CD4-positive, alpha-beta memory T cell (primary cell): ENCODE measurements at regions not wholly inside any gene's neighbourhood (a gene's known extent, or its start where the extent isn't known, plus 50 kb on each side); places are given as distances from the start of the nearest gene placed in this dataset.

ENCODE experiments used
- CTCF ChIA-PET: fragments of 350-600 bp; sonication (Branson Sonifier 250); formaldehyde crosslinking; loops from one replicate; lab custom pipeline; 2021; ENCODE audit warnings: inconsistent platforms; ENCODE audit not compliant: partially characterized antibody; lab: Charles Lee
- POLR2A ChIA-PET: fragments of 350-600 bp; sonication (Branson Sonifier 250); formaldehyde crosslinking; loops from one replicate; lab custom pipeline; 2021; ENCODE audit not compliant: partially characterized antibody; lab: Charles Lee
- DNase-seq, 5 donors: peaks; one replicate each; pipeline versions ENCODE4 v3.0.0 to v3.0.0-alpha.2; 2020 to 2022; ENCODE audit warnings: mixed read lengths in 1 of 5
- H3K27ac ChIP-seq: one replicate; pipeline ENCODE4 v1.7.0; 2013; ENCODE audit warnings: low read depth, low read length
- H3K27me3 ChIP-seq: 2 replicates; pipeline ENCODE4 v1.7.0; 2013; ENCODE audit warnings: mild to moderate bottlenecking, low read length, moderate library complexity; ENCODE audit not compliant: insufficient read depth
- H3K36me3 ChIP-seq: 2 replicates; pipeline ENCODE4 v1.7.0; 2013; ENCODE audit warnings: mild to moderate bottlenecking, low read length, moderate library complexity; ENCODE audit not compliant: insufficient read depth
- H3K4me1 ChIP-seq: 2 replicates; pipeline ENCODE4 v1.7.0; 2013; ENCODE audit warnings: mild to moderate bottlenecking, low read length, moderate library complexity; ENCODE audit not compliant: insufficient read depth
- H3K4me3 ChIP-seq, 2 donors: one replicate each; pipeline ENCODE4 v1.7.0; 2013; ENCODE audit warnings: low read length in 2 of 2, mild to moderate bottlenecking in 1 of 2
- H3K9me3 ChIP-seq, 2 donors: one replicate each; pipeline ENCODE4 v1.7.0; 2013; ENCODE audit warnings: low read length in 2 of 2, control low read depth in 1 of 2; ENCODE audit not compliant: control insufficient read depth in 1 of 2
- H3K27ac Mint-ChIP-seq, 7 donors: one replicate each; pipeline ENCODE4 v1.8.0; 2020 to 2021; ENCODE audit warnings: mixed read lengths in 7 of 7, mild to moderate bottlenecking in 6 of 7, inconsistent platforms in 3 of 7, moderate library complexity in 3 of 7
- H3K27me3 Mint-ChIP-seq, 2 donors: one replicate each; pipeline ENCODE4 v1.8.0; 2020 to 2021; ENCODE audit warnings: mixed read lengths in 2 of 2
- H3K36me3 Mint-ChIP-seq, 2 donors: one replicate each; pipeline ENCODE4 v1.8.0; 2020 to 2021; ENCODE audit warnings: mixed read lengths in 2 of 2, inconsistent platforms in 1 of 2, mild to moderate bottlenecking in 1 of 2
- H3K4me1 Mint-ChIP-seq, 4 donors: one replicate each; pipeline ENCODE4 v1.8.0; 2020 to 2021; ENCODE audit warnings: mixed read lengths in 4 of 4, mild to moderate bottlenecking in 1 of 4
- H3K4me3 Mint-ChIP-seq, 8 donors: one replicate each; pipeline ENCODE4 v1.8.0; 2020 to 2021; ENCODE audit warnings: mixed read lengths in 8 of 8, mild to moderate bottlenecking in 7 of 8, moderate library complexity in 6 of 8, inconsistent platforms in 3 of 8
- H3K9me3 Mint-ChIP-seq, 8 donors: one replicate each; pipeline ENCODE4 v1.8.0; 2020 to 2021; ENCODE audit warnings: mixed read lengths in 8 of 8, mild to moderate bottlenecking in 5 of 8, inconsistent platforms in 3 of 8, moderate library complexity in 1 of 8
- intact Hi-C: fragments of 100-400 bp; cut with micrococcal nuclease; formaldehyde crosslinking; loops from one replicate; pipeline ENCODE4 v1.15.1; 2023

DNA sequence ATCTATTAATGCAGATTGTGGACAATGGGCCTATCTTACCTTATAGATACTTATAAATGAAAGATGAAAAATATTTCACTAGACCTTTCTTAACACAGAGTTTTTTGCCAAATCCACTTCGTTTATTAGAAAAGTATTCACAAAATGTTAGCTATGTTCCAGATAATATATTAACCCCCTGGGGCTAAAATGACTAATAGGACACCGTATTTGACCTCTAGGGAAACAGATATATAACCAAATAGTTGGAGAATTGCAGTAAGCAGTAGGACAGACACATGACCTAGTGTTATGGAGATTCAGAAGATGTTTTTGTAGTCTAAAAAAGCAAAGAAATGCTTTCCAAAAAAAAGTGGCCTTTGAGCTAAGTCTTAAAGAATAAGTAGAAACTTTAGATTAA, 106.9 kb downstream of the SEC16B start:
- H3K27ac ChIP-seq, result no peak overlapping the region
- ChIA-PET POLR2A (no interaction called here), CTCF (no interaction called here)
- Mint-ChIP-seq H3K4me3 (no peak overlapping the region), H3K27ac (peak overlapping the region in 1 of 7 donors; percentile 25), H3K9me3 (peaks cover 0 to 9% (median 2%) of the 10 kb centered on the region in 8 donors), H3K36me3 (no peaks in the 10 kb centered on the region), H3K27me3 (peaks cover 0 to 1% of the 10 kb centered on the region in 2 donors), H3K4me1 (no peaks in the 10 kb centered on the region)
- intact Hi-C loops, result no loop called here
- no peaks in the 10 kb centered on the region for H3K36me3 ChIP-seq
- no peaks in the 10 kb centered on the region for H3K9me3 ChIP-seq
- no peak overlapping the region for H3K4me3 ChIP-seq
- no peaks in the 10 kb centered on the region for H3K27me3 ChIP-seq
- no peaks in the 10 kb centered on the region for H3K4me1 ChIP-seq
- no peak for DNase-seq

DNA sequence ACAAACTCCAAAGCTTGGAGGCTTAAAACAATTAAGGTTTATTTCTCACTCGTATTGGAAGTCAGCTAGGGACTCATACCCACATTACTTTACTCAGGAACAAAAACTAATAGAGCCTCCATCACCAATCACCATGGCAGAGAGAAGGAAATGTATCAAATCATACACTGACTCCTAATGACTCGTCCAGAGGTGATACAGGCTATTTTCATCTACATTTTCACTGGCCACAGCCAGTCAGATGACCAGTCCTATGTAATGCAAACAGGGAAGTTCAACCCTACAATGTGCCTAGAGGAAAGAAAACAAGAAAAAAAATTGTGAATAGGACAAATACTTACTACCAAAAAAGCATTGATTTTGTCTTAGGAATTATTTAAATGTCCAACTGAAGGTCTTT, 110.3 kb downstream of the SEC16B start:
- no peak for DNase-seq
- no peaks in the 10 kb centered on the region for H3K36me3 ChIP-seq
- Mint-ChIP-seq H3K4me3 (no peak overlapping the region), H3K4me1 (no peaks in the 10 kb centered on the region), H3K36me3 (no peaks in the 10 kb centered on the region), H3K27me3 (no peaks in the 10 kb centered on the region), H3K27ac (no peak overlapping the region), H3K9me3 (peaks cover 0 to 10% (median 3%) of the 10 kb centered on the region in 8 donors)
- no peak overlapping the region for H3K27ac ChIP-seq
- no peaks in the 10 kb centered on the region for H3K9me3 ChIP-seq
- H3K4me1 ChIP-seq, result no peaks in the 10 kb centered on the region
- CTCF ChIA-PET, result no interaction called here
- POLR2A ChIA-PET, result no interaction called here
- no peaks in the 10 kb centered on the region for H3K27me3 ChIP-seq
- intact Hi-C loops, result no loop called here
- H3K4me3 ChIP-seq, result no peak overlapping the region

DNA sequence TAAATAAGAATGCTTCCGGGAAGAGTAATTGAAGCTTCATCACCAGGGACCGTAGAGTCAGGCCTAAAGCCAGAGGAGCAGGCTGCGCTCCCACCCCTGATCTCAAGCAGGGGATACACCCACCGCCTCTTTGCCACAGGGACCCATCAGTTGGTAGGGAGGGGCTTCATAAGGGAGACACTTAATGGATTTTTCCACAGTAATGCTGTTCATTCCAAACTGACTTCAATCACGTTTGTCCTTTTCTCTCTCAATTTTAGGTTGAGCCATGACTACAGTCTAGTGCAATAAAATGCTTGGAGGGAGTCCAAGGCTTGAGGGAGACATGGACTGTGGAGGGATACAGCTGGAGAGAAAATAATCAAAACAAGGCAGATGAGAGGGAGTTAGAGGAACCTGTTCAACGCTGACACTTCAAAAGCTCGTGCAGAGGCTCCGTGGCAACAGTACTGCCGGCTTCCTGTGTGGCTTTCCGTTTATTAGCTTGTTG, 111.5 kb downstream of the SEC16B start:
- ChIA-PET CTCF (no interaction called here), POLR2A (no interaction called here)
- Mint-ChIP-seq H3K36me3 (no peaks in the 10 kb centered on the region), H3K4me1 (no peaks in the 10 kb centered on the region), H3K27me3 (no peaks in the 10 kb centered on the region), H3K9me3 (peaks cover 0 to 10% (median 5%) of the 10 kb centered on the region in 8 donors), H3K4me3 (no peak overlapping the region), H3K27ac (no peak overlapping the region)
- no peaks in the 10 kb centered on the region for H3K36me3 ChIP-seq
- no peak for DNase-seq
- H3K27me3 ChIP-seq, result no peaks in the 10 kb centered on the region
- no peak overlapping the region for H3K4me3 ChIP-seq
- H3K4me1 ChIP-seq, result no peaks in the 10 kb centered on the region
- no peaks in the 10 kb centered on the region for H3K9me3 ChIP-seq
- intact Hi-C loops, result no loop called here
- no peak overlapping the region for H3K27ac ChIP-seq

DNA sequence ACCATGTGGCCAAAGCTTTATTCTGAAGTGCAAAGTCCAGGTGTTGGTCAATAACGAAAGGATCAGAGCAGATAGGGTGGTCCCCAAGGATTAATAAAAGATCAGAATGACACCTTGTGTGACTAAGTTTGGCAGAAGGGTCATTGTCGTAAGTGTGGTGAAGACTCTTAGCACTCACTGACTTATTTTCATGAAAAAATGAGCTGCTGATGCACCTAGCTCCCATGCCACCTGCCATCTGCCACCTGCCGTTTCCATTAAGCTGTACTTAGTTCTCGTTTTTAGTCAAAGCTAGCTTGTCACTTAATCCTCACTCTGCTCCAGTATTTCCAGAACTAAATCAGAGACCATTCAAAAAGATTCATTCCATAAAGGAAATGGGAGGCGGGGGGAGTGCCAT, 112.6 kb downstream of the SEC16B start:
- CTCF ChIA-PET, result no interaction called here
- Histone ChIP-seq H3K4me3 (no peak overlapping the region), H3K9me3 (no peaks in the 10 kb centered on the region), H3K27me3 (no peaks in the 10 kb centered on the region), H3K4me1 (no peaks in the 10 kb centered on the region), H3K27ac (no peak overlapping the region), H3K36me3 (no peaks in the 10 kb centered on the region)
- H3K27me3 Mint-ChIP-seq, result no peaks in the 10 kb centered on the region
- H3K4me1 Mint-ChIP-seq, result no peaks in the 10 kb centered on the region
- POLR2A ChIA-PET, result no interaction called here
- peaks cover 0 to 11% (median 5%) of the 10 kb centered on the region in 8 donors for H3K9me3 Mint-ChIP-seq
- H3K36me3 Mint-ChIP-seq, result no peaks in the 10 kb centered on the region
- H3K27ac Mint-ChIP-seq, result no peak overlapping the region
- no peak for DNase-seq
- no peak overlapping the region for H3K4me3 Mint-ChIP-seq
- intact Hi-C loops, result no loop called here

DNA sequence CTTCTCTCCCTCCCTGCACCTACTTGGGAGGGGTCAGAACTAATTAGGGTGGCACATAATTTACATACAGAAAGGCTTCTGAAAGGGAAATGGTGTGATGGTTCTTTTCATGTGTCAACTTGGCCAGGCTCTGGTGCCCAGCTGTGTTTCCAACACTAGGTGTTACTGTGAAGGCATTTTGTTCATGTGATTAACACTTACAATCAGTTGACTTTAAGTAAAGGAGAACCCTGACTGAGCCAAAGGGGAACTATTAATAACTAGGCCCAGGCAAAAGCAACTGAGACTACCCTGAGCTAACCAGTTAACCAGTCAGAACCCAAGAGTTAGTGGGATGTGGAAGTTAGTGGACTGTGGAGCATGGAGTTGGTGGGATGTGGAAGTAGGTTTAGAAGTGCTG, 114.9 kb downstream of the SEC16B start:
- H3K27ac Mint-ChIP-seq, result no peak overlapping the region
- no peak for DNase-seq
- H3K9me3 ChIP-seq, result no peaks in the 10 kb centered on the region
- intact Hi-C loops, result no loop called here
- H3K36me3 Mint-ChIP-seq, result no peaks in the 10 kb centered on the region
- ChIA-PET CTCF (no interaction called here), POLR2A (no interaction called here)
- H3K36me3 ChIP-seq, result no peaks in the 10 kb centered on the region
- no peak overlapping the region for H3K4me3 ChIP-seq
- H3K4me1 Mint-ChIP-seq, result no peaks in the 10 kb centered on the region
- H3K9me3 Mint-ChIP-seq, result peaks cover 0 to 10% (median 3%) of the 10 kb centered on the region in 8 donors
- H3K27me3 ChIP-seq, result no peaks in the 10 kb centered on the region
- no peak overlapping the region for H3K4me3 Mint-ChIP-seq
- no peaks in the 10 kb centered on the region for H3K27me3 Mint-ChIP-seq
- no peaks in the 10 kb centered on the region for H3K4me1 ChIP-seq
- no peak overlapping the region for H3K27ac ChIP-seq

DNA sequence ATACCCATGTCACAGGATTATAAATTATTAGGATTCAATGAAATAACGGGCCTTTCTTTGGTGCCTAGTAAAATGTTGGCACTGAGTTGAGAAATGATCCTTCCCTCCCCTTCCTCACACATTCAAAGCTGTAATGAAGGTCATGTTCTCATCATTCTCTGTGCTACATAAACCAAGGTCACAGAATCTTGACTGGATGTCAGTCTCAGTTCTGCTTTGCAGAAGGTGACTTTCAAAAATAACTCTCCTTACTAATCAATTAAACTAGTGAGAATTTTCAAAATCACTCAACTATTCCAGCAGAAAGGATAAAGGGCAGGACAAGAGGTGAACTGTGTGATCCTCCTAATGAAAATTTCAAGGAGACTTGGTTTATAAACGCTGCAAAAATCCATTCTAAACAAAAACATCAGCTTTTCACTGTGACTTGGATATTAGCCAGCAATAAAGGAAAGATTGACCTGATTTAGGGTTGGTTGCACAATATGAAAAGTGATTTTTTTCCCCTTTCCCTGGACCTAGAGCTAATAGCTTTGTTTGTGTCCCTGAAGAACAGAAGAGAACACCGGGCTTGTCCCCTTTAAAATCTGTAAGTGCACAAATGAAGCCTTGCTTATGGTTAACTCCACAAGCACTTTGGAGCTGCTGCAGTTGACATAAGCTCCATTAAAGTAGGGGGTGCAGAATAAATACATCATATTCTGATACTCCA, 120.1 kb downstream of the SEC16B start:
- Mint-ChIP-seq H3K36me3 (no peaks in the 10 kb centered on the region), H3K27me3 (no peaks in the 10 kb centered on the region), H3K4me1 (no peaks in the 10 kb centered on the region), H3K27ac (no peak overlapping the region), H3K9me3 (peaks cover 0 to 14% (median 3%) of the 10 kb centered on the region in 8 donors), H3K4me3 (no peak overlapping the region)
- Histone ChIP-seq H3K4me1 (no peaks in the 10 kb centered on the region), H3K27ac (no peak overlapping the region), H3K36me3 (no peaks in the 10 kb centered on the region), H3K4me3 (no peak overlapping the region), H3K9me3 (no peaks in the 10 kb centered on the region), H3K27me3 (no peaks in the 10 kb centered on the region)
- intact Hi-C loops, result no loop called here
- ChIA-PET CTCF (no interaction called here), POLR2A (no interaction called here)
- no peak for DNase-seq

DNA sequence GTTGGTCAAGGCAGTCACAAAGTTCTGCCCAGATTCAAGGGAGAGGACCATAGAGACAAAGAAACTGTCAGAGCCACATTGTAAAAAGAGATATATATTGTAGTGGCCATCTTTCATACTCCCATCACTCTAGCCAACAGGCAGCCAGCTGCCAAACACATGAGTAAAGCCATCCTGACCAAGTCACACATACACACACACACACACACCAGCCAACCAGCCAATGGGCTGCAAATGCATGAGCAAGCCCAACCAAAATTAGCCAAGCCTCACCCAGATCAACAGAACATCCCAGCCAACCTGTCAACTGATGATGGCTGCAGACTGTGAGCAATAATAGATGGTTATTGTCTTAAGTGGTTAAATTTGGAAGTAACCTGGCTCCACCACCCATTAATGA, 120.7 kb downstream of the SEC16B start:
- Mint-ChIP-seq H3K27ac (no peak overlapping the region), H3K4me3 (no peak overlapping the region), H3K4me1 (no peaks in the 10 kb centered on the region), H3K9me3 (peaks cover 0 to 14% (median 3%) of the 10 kb centered on the region in 8 donors), H3K27me3 (no peaks in the 10 kb centered on the region), H3K36me3 (no peaks in the 10 kb centered on the region)
- Histone ChIP-seq H3K27ac (no peak overlapping the region), H3K4me1 (no peaks in the 10 kb centered on the region), H3K4me3 (no peak overlapping the region), H3K36me3 (no peaks in the 10 kb centered on the region), H3K27me3 (no peaks in the 10 kb centered on the region), H3K9me3 (no peaks in the 10 kb centered on the region)
- no peak for DNase-seq
- ChIA-PET POLR2A (no interaction called here), CTCF (no interaction called here)
- intact Hi-C loops, result no loop called here
